WTC11 (cell line): ENCODE measurements at regions not wholly inside any gene's neighbourhood (a gene's known extent, or its start where the extent isn't known, plus 50 kb on each side); places are given as distances from the start of the nearest gene placed in this dataset.

Experiments used
- CTCF ChIP-seq: fragments of 200-600 bp; IDR thresholded peaks from 2 replicates; pipeline ENCODE4 v1.8.0; 2022; ENCODE audit warnings: antibody characterized with exemption
- FOXK1 ChIP-seq: sonication (generic); formaldehyde crosslinking; IDR thresholded peaks from 2 replicates; pipeline ENCODE4 v1.8.0; 2022; ENCODE audit warnings: mild to moderate bottlenecking, moderate library complexity, missing genetic modification reagents
- GABPB1 ChIP-seq: sonication (generic); formaldehyde crosslinking; IDR thresholded peaks from 2 replicates; pipeline ENCODE4 v1.8.1; 2023; ENCODE audit warnings: mild to moderate bottlenecking, missing genetic modification reagents
- HMGXB4 ChIP-seq: sonication (generic); formaldehyde crosslinking; IDR thresholded peaks from 2 replicates; pipeline ENCODE4 v1.8.1; 2023; ENCODE audit warnings: mild to moderate bottlenecking, moderate library complexity, missing genetic modification reagents
- JUN ChIP-seq: sonication (generic); formaldehyde crosslinking; IDR thresholded peaks from 2 replicates; pipeline ENCODE4 v1.8.0; 2023; ENCODE audit warnings: mild to moderate bottlenecking, missing genetic modification reagents
- MAX ChIP-seq: sonication (generic); formaldehyde crosslinking; IDR thresholded peaks from 2 replicates; pipeline ENCODE4 v1.8.0; 2022; ENCODE audit warnings: mild to moderate bottlenecking, missing genetic modification reagents
- NFE2L1 ChIP-seq: sonication (generic); formaldehyde crosslinking; IDR thresholded peaks from 2 replicates; pipeline ENCODE4 v1.8.1; 2023; ENCODE audit warnings: missing genetic modification reagents
- SP1 ChIP-seq: sonication (generic); formaldehyde crosslinking; conservative IDR thresholded peaks from 2 replicates; pipeline ENCODE4 v1.8.1; 2022; ENCODE audit warnings: missing genetic modification reagents
- ZNF423 ChIP-seq: fragments of 250-450 bp; sonication (Bioruptor Pico); IDR thresholded peaks from 2 replicates; pipeline ENCODE4 v2.1.2; 2022; ENCODE audit warnings: mild to moderate bottlenecking, moderate library complexity

- TF ChIP-seq ZNF423 (no peak), NFE2L1 (CRISPR knock-in tag) (no peak), SP1 (CRISPR knock-in tag) (no peak), GABPB1 (CRISPR knock-in tag) (no peak), JUN (CRISPR knock-in tag) (no peak), CTCF (no peak), HMGXB4 (CRISPR knock-in tag) (no peak), FOXK1 (no peak), MAX (CRISPR knock-in tag) (no peak)
Observed at GRCh38 chr18:30694773-30695172, 347.8 kb downstream of the DSC3 start.
